Upper lobe of left lung (tissue), 4 donors: ENCODE measurements at regions not wholly inside any gene's neighbourhood (a gene's known extent, or its start where the extent isn't known, plus 50 kb on each side); places are given as distances from the start of the nearest gene placed in this dataset.

ENCODE experiments used
- CTCF ChIP-seq, 6 experiments: fragments of 450-650 bp in 4 of 6; fragments of 200-600 bp in 2 of 6; sonication (generic) in 2 of 6; IDR thresholded peaks; one replicate each; pipeline ENCODE4 v1.5.1; 2016 to 2019; ENCODE audit warnings: antibody characterized with exemption in 6 of 6
- POLR2A ChIP-seq, 4 donors: fragments of 450-650 bp; IDR thresholded peaks; one replicate each; pipeline ENCODE4 v1.5.1; 2016 to 2017; ENCODE audit warnings: antibody characterized with exemption in 4 of 4, mild to moderate bottlenecking in 2 of 4

DNA sequence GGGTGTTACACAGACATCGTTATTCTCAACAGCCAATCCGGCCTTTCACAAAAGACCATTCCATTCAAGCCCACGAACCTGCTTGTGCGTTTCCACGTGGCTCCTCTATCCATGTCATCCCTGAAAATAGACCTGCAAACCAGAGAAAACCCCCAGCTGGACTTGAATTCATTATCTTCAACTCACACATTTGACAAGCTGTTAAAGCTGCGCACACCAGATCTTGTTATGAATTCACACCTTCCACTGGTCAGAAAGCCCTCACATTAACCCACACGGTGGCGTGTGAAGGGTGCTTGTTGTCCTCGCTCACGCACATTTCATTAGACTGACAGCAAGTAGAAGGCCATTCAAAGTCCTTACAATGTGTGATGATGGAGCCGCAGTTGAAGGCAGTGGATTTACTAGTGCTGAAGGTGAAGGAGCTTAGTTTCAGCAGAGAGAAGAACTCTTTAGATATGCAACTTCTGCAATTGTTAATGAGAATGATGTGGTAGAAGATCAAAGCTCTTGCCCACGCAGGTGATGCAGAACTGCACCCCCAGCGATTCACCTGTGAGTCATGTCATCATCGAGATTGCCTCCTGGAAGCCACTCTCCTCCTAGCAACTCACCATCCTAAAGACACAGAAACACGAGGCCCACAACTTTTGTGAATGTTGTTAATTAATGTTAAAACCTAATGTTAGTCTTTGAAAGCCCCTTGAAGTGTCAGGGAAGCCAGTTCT lies 224.8 kb upstream of the SOX11 start:
- TF ChIP-seq CTCF (IDR thresholded peaks at IDR 0.05) (no peak), POLR2A (IDR thresholded peaks at IDR 0.05) (no peak)
